ENCODE measurements at regions not wholly inside any gene's neighbourhood (a gene's known extent, or its start where the extent isn't known, plus 50 kb on each side); places are given as distances from the start of the nearest gene placed in this dataset.

GRCh38 chr2:5325523-5325922 lies 366.7 kb upstream of the SOX11 start:
- TF ChIP-seq CTCF (IDR thresholded peaks at IDR 0.05) (no peak), CBX2 (IDR thresholded peaks at IDR 0.05; ENCODE audit: borderline replicate concordance, low read depth) (no peak), RFX5 (IDR thresholded peaks at IDR 0.05) (no peak), POLR2A (IDR thresholded peaks at IDR 0.05; ENCODE audit: low read length) (no peak), CEBPB (IDR thresholded peaks at IDR 0.05) (no peak), KDM1A (IDR thresholded peaks at IDR 0.05; ENCODE audit: low read depth) (no peak), NR3C1 (IDR thresholded peaks at IDR 0.05) (no peak), HDAC2 (IDR thresholded peaks at IDR 0.05) (no peak), RAD21 (conservative IDR thresholded peaks at IDR 0.05 in 1 of 2, IDR thresholded peaks at IDR 0.05 in 1 of 2) (no peak), EHMT2 (IDR thresholded peaks at IDR 0.05; ENCODE audit: low read depth) (no peak)
- TF ChIP-seq, protein P1, sequence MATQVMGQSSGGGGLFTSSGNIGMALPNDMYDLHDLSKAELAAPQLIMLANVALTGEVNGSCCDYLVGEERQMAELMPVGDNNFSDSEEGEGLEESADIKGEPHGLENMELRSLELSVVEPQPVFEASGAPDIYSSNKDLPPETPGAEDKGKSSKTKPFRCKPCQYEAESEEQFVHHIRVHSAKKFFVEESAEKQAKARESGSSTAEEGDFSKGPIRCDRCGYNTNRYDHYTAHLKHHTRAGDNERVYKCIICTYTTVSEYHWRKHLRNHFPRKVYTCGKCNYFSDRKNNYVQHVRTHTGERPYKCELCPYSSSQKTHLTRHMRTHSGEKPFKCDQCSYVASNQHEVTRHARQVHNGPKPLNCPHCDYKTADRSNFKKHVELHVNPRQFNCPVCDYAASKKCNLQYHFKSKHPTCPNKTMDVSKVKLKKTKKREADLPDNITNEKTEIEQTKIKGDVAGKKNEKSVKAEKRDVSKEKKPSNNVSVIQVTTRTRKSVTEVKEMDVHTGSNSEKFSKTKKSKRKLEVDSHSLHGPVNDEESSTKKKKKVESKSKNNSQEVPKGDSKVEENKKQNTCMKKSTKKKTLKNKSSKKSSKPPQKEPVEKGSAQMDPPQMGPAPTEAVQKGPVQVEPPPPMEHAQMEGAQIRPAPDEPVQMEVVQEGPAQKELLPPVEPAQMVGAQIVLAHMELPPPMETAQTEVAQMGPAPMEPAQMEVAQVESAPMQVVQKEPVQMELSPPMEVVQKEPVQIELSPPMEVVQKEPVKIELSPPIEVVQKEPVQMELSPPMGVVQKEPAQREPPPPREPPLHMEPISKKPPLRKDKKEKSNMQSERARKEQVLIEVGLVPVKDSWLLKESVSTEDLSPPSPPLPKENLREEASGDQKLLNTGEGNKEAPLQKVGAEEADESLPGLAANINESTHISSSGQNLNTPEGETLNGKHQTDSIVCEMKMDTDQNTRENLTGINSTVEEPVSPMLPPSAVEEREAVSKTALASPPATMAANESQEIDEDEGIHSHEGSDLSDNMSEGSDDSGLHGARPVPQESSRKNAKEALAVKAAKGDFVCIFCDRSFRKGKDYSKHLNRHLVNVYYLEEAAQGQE (IDR thresholded peaks at IDR 0.05): no peak
